Activated T-cell treated with anti-CD3 and anti-CD28 coated beads, Interleukin-2, amount 50 U/mL, for 48 hours (primary cell): ENCODE measurements at regions not wholly inside any gene's neighbourhood (a gene's known extent, or its start where the extent isn't known, plus 50 kb on each side); places are given as distances from the start of the nearest gene placed in this dataset.

Source experiments
- DNase-seq, 2 experiments: peaks; one replicate each; pipeline ENCODE4 v3.0.0-alpha.2; 2020

GRCh38 chr10:131446171-131446570 is 134.7 kb upstream of the TCERG1L start:
- DNase-seq: no peak

GRCh38 chr10:131448171-131448570 is 136.7 kb upstream of the TCERG1L start:
- DNase-seq: no peak

- no peak for DNase-seq
These were observed 137.4 kb upstream of the TCERG1L start for GRCh38 chr10:131448883-131449282.

GRCh38 chr10:131450216-131450765 is 138.8 kb upstream of the TCERG1L start:
- DNase-seq: no peak

- DNase-seq: no peak
These were observed 140.0 kb upstream of the TCERG1L start for GRCh38 chr10:131451407-131452015.

- DNase-seq: no peak
These were observed 141.6 kb upstream of the TCERG1L start for GRCh38 chr10:131452926-131453720.

GRCh38 chr10:131453721-131454634 is 142.5 kb upstream of the TCERG1L start:
- DNase-seq: peak; percentile 85 to 89

- no peak for DNase-seq
These were observed 144.9 kb upstream of the TCERG1L start for GRCh38 chr10:131456411-131456810.

- no peak for DNase-seq
These were observed 149.6 kb upstream of the TCERG1L start for GRCh38 chr10:131461093-131461492.

GRCh38 chr10:131464789-131465188 is 153.3 kb upstream of the TCERG1L start:
- DNase-seq: no peak

GRCh38 chr10:131469551-131469950 is 158.0 kb upstream of the TCERG1L start:
- no peak for DNase-seq

- no peak for DNase-seq
These were observed 162.1 kb upstream of the TCERG1L start for GRCh38 chr10:131473645-131474044.

- no peak for DNase-seq
These were observed 162.9 kb upstream of the TCERG1L start for GRCh38 chr10:131474416-131474815.

- DNase-seq: no peak
These were observed 163.5 kb upstream of the TCERG1L start for GRCh38 chr10:131475043-131475442.

- DNase-seq: no peak
These were observed 164.3 kb upstream of the TCERG1L start for GRCh38 chr10:131475803-131476202.

GRCh38 chr10:131477457-131478121 is 166.1 kb upstream of the TCERG1L start:
- no peak for DNase-seq

- DNase-seq: no peak
These were observed 167.0 kb upstream of the TCERG1L start for GRCh38 chr10:131478377-131478989.

GRCh38 chr10:131480066-131480465 is 168.5 kb upstream of the TCERG1L start:
- DNase-seq: no peak

- no peak for DNase-seq
These were observed 169.3 kb upstream of the TCERG1L start for GRCh38 chr10:131480861-131481260.

- no peak for DNase-seq
These were observed 174.2 kb upstream of the TCERG1L start for GRCh38 chr10:131485732-131486131.

- DNase-seq: no peak
These were observed 176.3 kb upstream of the TCERG1L start for GRCh38 chr10:131487822-131488221.

- DNase-seq: no peak
These were observed 179.6 kb upstream of the TCERG1L start for GRCh38 chr10:131490991-131491594.
